Mammary epithelial cell (primary cell): ENCODE measurements at regions not wholly inside any gene's neighbourhood (a gene's known extent, or its start where the extent isn't known, plus 50 kb on each side); places are given as distances from the start of the nearest gene placed in this dataset.

ENCODE experiments used
- CTCF ChIP-seq, 2 donors: IDR thresholded peaks in 1 of 2; conservative IDR thresholded peaks in 1 of 2; 2 replicates each; pipeline ENCODE4 v1.5.1; 2011 to 2012; ENCODE audit warnings: inconsistent platforms in 2 of 2, low read length in 2 of 2, mild to moderate bottlenecking in 2 of 2, control low read depth in 1 of 2, low read depth in 1 of 2; ENCODE audit not compliant: insufficient read depth in 1 of 2; ENCODE audit errors: extremely low read depth in 1 of 2
- EZH2 ChIP-seq: IDR thresholded peaks from 2 replicates; pipeline ENCODE4 v1.6.1; 2012; ENCODE audit warnings: low read length, inconsistent platforms, borderline replicate concordance

GRCh38 chr3:154568064-154568463 lies 138.1 kb upstream of the GPR149 start:
- no peak for TF ChIP-seq CTCF (conservative IDR thresholded peaks at IDR 0.05 in 1 of 2, IDR thresholded peaks at IDR 0.05 in 1 of 2; ENCODE audit: extremely low read depth in 1 of 2, insufficient read depth in 1 of 2, low read depth in 1 of 2, low read length in 2 of 2)
- no peak for TF ChIP-seq EZH2
